Inflammatory macrophage treated with lipopolysaccharide for 4 hours (primary cell): ENCODE measurements at regions not wholly inside any gene's neighbourhood (a gene's known extent, or its start where the extent isn't known, plus 50 kb on each side); places are given as distances from the start of the nearest gene placed in this dataset.

Experiments
- DNase-seq: peaks from one replicate; pipeline ENCODE4 v3.0.0-alpha.2; 2020

GRCh38 chr6:21824431-21825177 is 231.1 kb downstream of the SOX4 start:
- DNase-seq: no peak

- DNase-seq: no peak
Observed at GRCh38 chr6:21826023-21826422, 232.5 kb downstream of the SOX4 start.

- DNase-seq: no peak
Observed at GRCh38 chr6:21826904-21827303, 233.4 kb downstream of the SOX4 start.

GRCh38 chr6:21827425-21828202 is 234.1 kb downstream of the SOX4 start:
- no peak for DNase-seq

GRCh38 chr6:21828704-21829103 is 235.2 kb downstream of the SOX4 start:
- no peak for DNase-seq

- no peak for DNase-seq
Observed at GRCh38 chr6:21829126-21829525, 235.6 kb downstream of the SOX4 start.

- DNase-seq: no peak
Observed at GRCh38 chr6:21831521-21832291, 238.2 kb downstream of the SOX4 start.

- no peak for DNase-seq
Observed at GRCh38 chr6:21836277-21836676, 242.7 kb downstream of the SOX4 start.

GRCh38 chr6:21836772-21837425 is 243.3 kb downstream of the SOX4 start:
- no peak for DNase-seq

GRCh38 chr6:21840428-21840827 is 246.9 kb downstream of the SOX4 start:
- DNase-seq: no peak

GRCh38 chr6:21842875-21843645 is 249.5 kb downstream of the SOX4 start:
- no peak for DNase-seq

- no peak for DNase-seq
Observed at GRCh38 chr6:21844120-21844917, 250.8 kb downstream of the SOX4 start.

GRCh38 chr6:21845018-21845417 is 251.5 kb downstream of the SOX4 start:
- DNase-seq: no peak

- no peak for DNase-seq
Observed at GRCh38 chr6:21845439-21846140, 252.0 kb downstream of the SOX4 start.

GRCh38 chr6:21846541-21847451 is 253.2 kb downstream of the SOX4 start:
- DNase-seq: peak; percentile 18

GRCh38 chr6:21847711-21848480 is 254.3 kb downstream of the SOX4 start:
- peak; percentile 43 for DNase-seq

GRCh38 chr6:21850691-21851090 is 257.1 kb downstream of the SOX4 start:
- no peak for DNase-seq

- peak; percentile 78 for DNase-seq
Observed at GRCh38 chr6:21855811-21856455, 262.4 kb downstream of the SOX4 start.
